ENCODE measurements at regions not wholly inside any gene's neighbourhood (a gene's known extent, or its start where the extent isn't known, plus 50 kb on each side); places are given as distances from the start of the nearest gene placed in this dataset.

GRCh38 chr7:152489044-152489443 lies 53.2 kb upstream of the KMT2C start:
- 77% methylated on average over 7 of the region's 7 CpGs for WGBS, 2 donors
- no peak overlapping the region for H3K4me3 ChIP-seq
- DNase-seq (ENCODE audit: low spot score in 2 of 2), result no peak
- no peaks in the 10 kb centered on the region for H3K27me3 ChIP-seq
- no peaks in the 10 kb centered on the region for H3K9me3 ChIP-seq
- H3K4me1 ChIP-seq, result no peaks in the 10 kb centered on the region
- H3K36me3 ChIP-seq, result no peaks in the 10 kb centered on the region
- no peak overlapping the region for H3K27ac ChIP-seq
- TF ChIP-seq POLR2A (IDR thresholded peaks at IDR 0.05), result no peak
- TF ChIP-seq CTCF (IDR thresholded peaks at IDR 0.05), result no peak
- TF ChIP-seq EP300 (IDR thresholded peaks at IDR 0.05), result no peak

GRCh38 chr7:152486968-152487367 lies 51.2 kb upstream of the KMT2C start:
- H3K4me1 ChIP-seq, result no peaks in the 10 kb centered on the region
- no peak overlapping the region for H3K27ac ChIP-seq
- H3K9me3 ChIP-seq, result no peaks in the 10 kb centered on the region
- H3K4me3 ChIP-seq, result no peak overlapping the region
- TF ChIP-seq CTCF (IDR thresholded peaks at IDR 0.05), result no peak
- no peaks in the 10 kb centered on the region for H3K36me3 ChIP-seq
- no peak for DNase-seq (ENCODE audit: low spot score in 2 of 2)
- H3K27me3 ChIP-seq, result no peaks in the 10 kb centered on the region

- Histone ChIP-seq H3K27ac (no peak overlapping the region), H3K4me3 (no peak overlapping the region), H3K9me3 (no peaks in the 10 kb centered on the region), H3K4me1 (no peaks in the 10 kb centered on the region), H3K36me3 (no peaks in the 10 kb centered on the region), H3K27me3 (no peaks in the 10 kb centered on the region)
- DNase-seq (ENCODE audit: low spot score in 2 of 2), result no peak
- TF ChIP-seq CTCF (IDR thresholded peaks at IDR 0.05) (no peak), POLR2A (IDR thresholded peaks at IDR 0.05) (no peak), EP300 (IDR thresholded peaks at IDR 0.05) (no peak)
- 70 to 83% methylated on average over 4 of the region's 4 CpGs for WGBS, 2 donors
These were observed 50.0 kb upstream of the KMT2C start for GRCh38 chr7:152485826-152486225.
